Neutrophil (primary cell): ENCODE measurements at regions not wholly inside any gene's neighbourhood (a gene's known extent, or its start where the extent isn't known, plus 50 kb on each side); places are given as distances from the start of the nearest gene placed in this dataset.

Experiments used
- H3K27ac ChIP-seq: fragments of 200-600 bp; sonication (generic); 2 replicates; pipeline ENCODE4 v1.5.1; 2016; ENCODE audit warnings: mild to moderate bottlenecking, moderate library complexity
- H3K27me3 ChIP-seq: fragments of 200-600 bp; sonication (generic); 2 replicates; pipeline ENCODE4 v1.6.0; 2016; ENCODE audit warnings: mild to moderate bottlenecking
- H3K36me3 ChIP-seq: fragments of 200-600 bp; sonication (generic); 2 replicates; pipeline ENCODE4 v1.5.1; 2017
- H3K4me1 ChIP-seq, 2 experiments: fragments of 200-600 bp in 1 of 2; sonication (generic) in 1 of 2; 1 replicate in 1 of 2; 2 replicates in 1 of 2; pipeline versions ENCODE4 v1.5.1 to v1.6.1; 2013 to 2016; ENCODE audit warnings: low read depth in 1 of 2, low read length in 1 of 2, mild to moderate bottlenecking in 1 of 2, moderate library complexity in 1 of 2; ENCODE audit not compliant: control insufficient read depth in 1 of 2, insufficient read depth in 1 of 2
- H3K4me3 ChIP-seq, 2 experiments: fragments of 200-600 bp in 1 of 2; sonication (generic) in 1 of 2; 1 replicate in 1 of 2; 2 replicates in 1 of 2; pipeline ENCODE4 v1.5.1; 2013 to 2016; ENCODE audit warnings: low read depth in 1 of 2, low read length in 1 of 2, mild to moderate bottlenecking in 1 of 2, moderate library complexity in 1 of 2
- H3K9me3 ChIP-seq: fragments of 200-600 bp; sonication (generic); 2 replicates; pipeline ENCODE4 v1.5.1; 2016
- CTCF ChIP-seq: fragments of 200-600 bp; sonication (generic); IDR thresholded peaks from 2 replicates; pipeline ENCODE4 v1.5.1; 2016; ENCODE audit warnings: antibody characterized with exemption

GRCh38 chr4:14871676-14872430, 130.4 kb upstream of the CPEB2 start:
- peaks cover 5 to 8% of the 10 kb centered on the region in 2 experiments for H3K4me1 ChIP-seq
- no peaks in the 10 kb centered on the region for H3K9me3 ChIP-seq
- no peak overlapping the region for H3K27ac ChIP-seq
- H3K36me3 ChIP-seq = no peaks in the 10 kb centered on the region
- H3K4me3 ChIP-seq = no peak overlapping the region
- no peaks in the 10 kb centered on the region for H3K27me3 ChIP-seq
- peak; percentile 13 for TF ChIP-seq CTCF

- Histone ChIP-seq H3K27me3 (no peaks in the 10 kb centered on the region), H3K36me3 (no peaks in the 10 kb centered on the region)
- no peak for TF ChIP-seq CTCF
Measured at GRCh38 chr4:14874990-14875389, 127.3 kb upstream of the CPEB2 start.

GRCh38 chr4:14877246-14878225, 124.7 kb upstream of the CPEB2 start:
- no peaks in the 10 kb centered on the region for H3K36me3 ChIP-seq
- no peaks in the 10 kb centered on the region for H3K9me3 ChIP-seq
- peaks cover 19 to 20% of the 10 kb centered on the region in 2 experiments for H3K4me1 ChIP-seq
- no peak for TF ChIP-seq CTCF
- H3K4me3 ChIP-seq = no peak overlapping the region
- H3K27ac ChIP-seq = peak overlapping the region; percentile 65
- no peaks in the 10 kb centered on the region for H3K27me3 ChIP-seq

More at GRCh38 chr4:14874990-14875389, 127.3 kb upstream of the CPEB2 start:
- Histone ChIP-seq H3K4me1 (peaks cover 19 to 20% of the 10 kb centered on the region in 2 experiments), H3K4me3 (no peak overlapping the region), H3K9me3 (no peaks in the 10 kb centered on the region), H3K27ac (no peak overlapping the region)

- Histone ChIP-seq H3K36me3 (no peaks in the 10 kb centered on the region), H3K27ac (no peak overlapping the region)
- TF ChIP-seq CTCF = no peak
Measured at GRCh38 chr4:14878681-14879080, 123.6 kb upstream of the CPEB2 start.

GRCh38 chr4:14879683-14880082, 122.6 kb upstream of the CPEB2 start:
- TF ChIP-seq CTCF = no peak
- no peak overlapping the region for H3K27ac ChIP-seq
- no peaks in the 10 kb centered on the region for H3K9me3 ChIP-seq
- H3K27me3 ChIP-seq = no peaks in the 10 kb centered on the region
- H3K4me1 ChIP-seq = peaks cover 18 to 19% of the 10 kb centered on the region in 2 experiments
- H3K36me3 ChIP-seq = no peaks in the 10 kb centered on the region
- no peak overlapping the region for H3K4me3 ChIP-seq

More at GRCh38 chr4:14878681-14879080, 123.6 kb upstream of the CPEB2 start:
- H3K4me1 ChIP-seq = peaks cover 19 to 20% of the 10 kb centered on the region in 2 experiments
- no peaks in the 10 kb centered on the region for H3K9me3 ChIP-seq
- no peaks in the 10 kb centered on the region for H3K27me3 ChIP-seq
- H3K4me3 ChIP-seq = no peak overlapping the region
